Karpas-422 (cell line): ENCODE measurements at regions not wholly inside any gene's neighbourhood (a gene's known extent, or its start where the extent isn't known, plus 50 kb on each side); places are given as distances from the start of the nearest gene placed in this dataset.

ENCODE experiments used
- DNase-seq: peaks from one replicate; pipeline ENCODE4 v3.0.0-alpha.2; 2015
- H2AFZ ChIP-seq: fragments of 200-600 bp; sonication (generic); 2 replicates; pipeline ENCODE4 v1.6.1; 2014; ENCODE audit warnings: antibody characterized with exemption, low read length, mixed read lengths
- H3K27ac ChIP-seq: fragments of 200-600 bp; sonication (generic); 2 replicates; pipeline ENCODE4 v1.5.1; 2014; ENCODE audit warnings: mild to moderate bottlenecking, low read length, moderate library complexity
- H3K27me3 ChIP-seq: fragments of 200-600 bp; sonication (generic); 2 replicates; pipeline ENCODE4 v1.6.1; 2014; ENCODE audit warnings: low read length, mixed read lengths
- H3K36me3 ChIP-seq: fragments of 200-600 bp; sonication (generic); 2 replicates; pipeline ENCODE4 v1.6.1; 2014; ENCODE audit warnings: low read length, mixed read lengths; ENCODE audit not compliant: insufficient read depth
- H3K4me1 ChIP-seq: fragments of 200-600 bp; sonication (generic); 2 replicates; pipeline ENCODE4 v1.6.1; 2014; ENCODE audit warnings: mild to moderate bottlenecking, low read length, mixed read lengths
- H3K4me2 ChIP-seq: fragments of 200-600 bp; sonication (generic); 2 replicates; pipeline ENCODE4 v1.6.1; 2014; ENCODE audit warnings: low read length, low read depth, mild to moderate bottlenecking; ENCODE audit not compliant: poor library complexity, severe bottlenecking
- H3K4me3 ChIP-seq: fragments of 200-600 bp; sonication (generic); 2 replicates; pipeline ENCODE4 v1.5.1; 2014; ENCODE audit warnings: mild to moderate bottlenecking, antibody characterized with exemption, low read length, mixed read lengths
- H3K79me2 ChIP-seq: fragments of 200-600 bp; sonication (generic); 2 replicates; pipeline ENCODE4 v1.6.1; 2014; ENCODE audit warnings: mild to moderate bottlenecking, low read length, mixed read lengths
- H3K9ac ChIP-seq: fragments of 200-600 bp; sonication (generic); 2 replicates; pipeline ENCODE4 v1.6.0; 2014; ENCODE audit warnings: low read length
- H3K9me2 ChIP-seq: fragments of 200-600 bp; sonication (generic), shearing (Covaris generic); replicated peaks from 2 replicates; pipeline ENCODE4 v1.6.0; 2014; ENCODE audit warnings: mild to moderate bottlenecking, low read length, moderate library complexity; ENCODE audit not compliant: insufficient read depth
- H3K9me3 ChIP-seq: fragments of 300-700, 200-600 bp; sonication (generic); 2 replicates; pipeline ENCODE4 v1.6.1; 2014; ENCODE audit warnings: low read length, mixed read lengths
- H4K20me1 ChIP-seq: fragments of 200-600 bp; sonication (generic); 2 replicates; pipeline ENCODE4 v1.6.1; 2014; ENCODE audit warnings: mild to moderate bottlenecking, antibody characterized with exemption, low read length, low read depth; ENCODE audit not compliant: insufficient read depth

DNA sequence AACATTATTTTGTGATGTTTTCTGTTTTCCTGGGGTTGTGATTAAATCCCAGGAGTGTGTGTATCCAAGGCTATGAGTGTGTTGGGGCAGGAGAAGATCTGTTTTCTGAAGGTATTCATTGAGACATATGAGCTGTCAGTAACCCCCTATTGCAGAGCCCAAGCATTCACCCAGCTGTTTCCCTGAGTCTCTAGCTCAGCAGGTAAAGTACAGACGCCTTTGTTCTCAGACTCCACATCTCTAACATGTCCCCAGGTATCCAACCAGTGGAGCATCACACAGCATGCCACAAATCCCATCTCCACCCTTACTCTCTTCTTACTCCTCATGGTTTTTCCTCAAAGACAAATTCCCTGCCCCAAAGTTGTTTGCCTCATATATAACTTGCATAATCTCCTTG, 213.6 kb downstream of the PCDH20 start:
- H3K36me3 ChIP-seq = no peaks in the 10 kb centered on the region
- H3K4me3 ChIP-seq = no peak overlapping the region
- H3K79me2 ChIP-seq = no peaks in the 10 kb centered on the region

DNA sequence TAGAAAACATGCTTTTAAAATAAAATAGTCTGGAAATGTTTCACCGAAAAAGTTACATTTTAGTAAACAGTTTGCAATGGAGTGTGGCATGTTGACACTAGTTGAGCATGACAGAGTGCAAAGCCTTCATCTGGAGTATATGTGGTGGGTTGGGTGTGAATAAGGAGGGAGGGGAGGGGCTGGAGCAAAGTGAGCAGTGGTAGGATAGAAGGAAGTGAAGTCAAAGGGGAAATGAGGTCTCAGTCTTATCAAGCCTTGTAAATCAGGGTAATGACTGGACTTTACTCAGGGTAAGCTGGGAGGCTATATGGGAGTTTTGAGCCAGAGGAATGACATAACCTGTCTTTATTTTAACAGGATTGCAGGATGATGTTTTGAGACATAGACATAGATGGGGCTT, 222.8 kb downstream of the PCDH20 start:
- no peaks in the 10 kb centered on the region for H3K9me2 ChIP-seq
- no peaks in the 10 kb centered on the region for H4K20me1 ChIP-seq
- no peak overlapping the region for H3K4me2 ChIP-seq
- H3K36me3 ChIP-seq = no peaks in the 10 kb centered on the region
- no peaks in the 10 kb centered on the region for H3K79me2 ChIP-seq
- H2AFZ ChIP-seq = no peak overlapping the region
- no peaks in the 10 kb centered on the region for H3K27me3 ChIP-seq
- H3K27ac ChIP-seq = no peak overlapping the region
- DNase-seq = no peak
- H3K9me3 ChIP-seq = no peaks in the 10 kb centered on the region
- no peak overlapping the region for H3K9ac ChIP-seq
- no peaks in the 10 kb centered on the region for H3K4me1 ChIP-seq
- H3K4me3 ChIP-seq = no peak overlapping the region

More for the DNA sequence above, 213.6 kb downstream of the PCDH20 start:
- Histone ChIP-seq H2AFZ (no peak overlapping the region), H3K4me1 (no peaks in the 10 kb centered on the region), H3K9me3 (no peaks in the 10 kb centered on the region), H3K27ac (no peak overlapping the region), H3K9me2 (no peaks in the 10 kb centered on the region), H3K9ac (no peak overlapping the region), H3K4me2 (no peak overlapping the region), H3K27me3 (no peaks in the 10 kb centered on the region), H4K20me1 (no peaks in the 10 kb centered on the region)
- no peak for DNase-seq

DNA sequence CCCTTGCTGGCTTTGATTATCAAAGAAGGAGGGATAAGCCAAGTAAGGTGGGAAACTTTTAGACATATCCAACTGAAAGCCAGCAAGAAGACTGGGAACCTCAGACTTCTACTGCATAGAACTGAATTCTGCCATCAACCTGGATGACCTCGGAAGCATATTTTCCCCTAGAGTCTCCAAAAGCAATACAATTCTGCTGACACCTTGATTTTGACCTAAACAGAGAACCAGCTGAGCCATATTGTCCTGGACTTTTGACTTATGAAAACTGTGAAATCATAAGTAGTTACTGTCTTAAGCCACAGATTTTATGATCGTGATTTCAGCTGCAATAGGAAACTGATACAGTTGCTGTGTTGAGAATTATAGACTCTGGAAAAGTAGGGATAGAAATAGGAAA, 227.6 kb downstream of the PCDH20 start:
- Histone ChIP-seq H3K9me2 (no peaks in the 10 kb centered on the region), H3K27ac (no peak overlapping the region), H4K20me1 (no peaks in the 10 kb centered on the region), H3K36me3 (no peaks in the 10 kb centered on the region), H3K4me1 (no peaks in the 10 kb centered on the region), H3K79me2 (no peaks in the 10 kb centered on the region), H3K9me3 (no peaks in the 10 kb centered on the region), H3K9ac (no peak overlapping the region), H3K4me2 (no peak overlapping the region), H2AFZ (no peak overlapping the region), H3K4me3 (no peak overlapping the region), H3K27me3 (no peaks in the 10 kb centered on the region)
- no peak for DNase-seq

DNA sequence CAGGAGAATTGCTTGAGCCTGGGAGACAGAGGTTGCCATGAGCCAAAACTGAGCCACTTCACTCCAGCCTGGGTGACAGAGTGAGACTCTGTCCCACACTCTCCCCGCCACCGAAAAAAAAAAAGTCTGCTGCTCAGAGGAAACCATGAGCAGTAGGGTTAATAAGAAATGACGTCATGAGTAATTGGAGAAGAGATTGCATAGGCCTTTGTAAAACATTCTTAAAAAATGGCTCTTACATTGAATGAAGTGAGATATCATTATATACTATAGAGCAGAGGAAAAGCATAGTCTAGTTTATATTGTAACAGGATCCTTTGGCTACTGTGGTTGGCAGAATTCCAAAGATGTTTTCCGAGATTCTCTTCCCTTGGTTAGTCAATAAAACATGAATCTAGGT, 228.2 kb downstream of the PCDH20 start:
- Histone ChIP-seq H2AFZ (no peak overlapping the region), H3K36me3 (no peaks in the 10 kb centered on the region), H4K20me1 (no peaks in the 10 kb centered on the region), H3K79me2 (no peaks in the 10 kb centered on the region), H3K9me2 (no peaks in the 10 kb centered on the region), H3K4me1 (no peaks in the 10 kb centered on the region), H3K4me3 (no peak overlapping the region), H3K27ac (no peak overlapping the region), H3K27me3 (no peaks in the 10 kb centered on the region), H3K4me2 (no peak overlapping the region), H3K9ac (no peak overlapping the region), H3K9me3 (no peaks in the 10 kb centered on the region)
- no peak for DNase-seq

DNA sequence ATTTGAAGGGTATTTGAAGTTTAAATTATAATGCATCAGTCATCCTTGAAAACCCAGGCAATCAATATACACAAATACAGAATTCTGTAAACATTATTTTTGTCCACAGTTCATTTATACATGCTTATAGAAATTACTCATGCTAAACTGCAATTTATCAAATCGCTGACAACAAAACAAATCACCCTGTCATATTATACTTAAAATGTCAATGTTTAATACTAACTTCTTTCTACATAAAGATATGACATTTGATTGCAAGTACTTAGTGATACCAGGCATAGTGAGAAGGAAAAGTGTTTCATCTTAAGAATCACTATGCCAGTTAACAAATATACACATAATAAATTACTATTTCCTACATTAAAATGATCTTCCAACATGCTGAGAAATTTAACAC, 232.0 kb downstream of the PCDH20 start:
- Histone ChIP-seq H3K4me3 (no peak overlapping the region), H3K36me3 (no peaks in the 10 kb centered on the region), H3K27ac (no peak overlapping the region), H4K20me1 (no peaks in the 10 kb centered on the region), H3K9me3 (no peaks in the 10 kb centered on the region), H3K27me3 (no peaks in the 10 kb centered on the region), H3K79me2 (no peaks in the 10 kb centered on the region), H3K4me1 (no peaks in the 10 kb centered on the region), H3K4me2 (no peak overlapping the region), H2AFZ (no peak overlapping the region), H3K9me2 (no peaks in the 10 kb centered on the region), H3K9ac (no peak overlapping the region)
- DNase-seq = no peak

DNA sequence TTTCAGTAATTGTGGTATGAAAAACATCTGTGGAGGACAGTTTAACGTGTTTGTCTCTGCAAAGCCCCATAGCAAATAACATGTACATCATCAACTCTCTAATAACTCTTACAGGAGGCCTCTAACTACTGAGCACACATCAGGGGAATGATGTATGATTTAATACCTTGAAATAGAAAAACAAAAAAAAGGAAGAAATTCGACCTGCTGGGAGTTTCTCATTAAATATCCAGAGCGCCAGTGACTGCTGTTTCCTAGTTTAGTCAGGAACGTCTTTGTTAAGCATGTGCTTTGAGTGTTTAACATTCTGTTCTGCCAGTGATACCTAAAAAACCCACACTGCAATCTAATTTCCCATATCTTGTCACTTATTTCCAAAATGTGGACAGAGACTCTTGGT, 235.4 kb downstream of the PCDH20 start:
- H3K4me3 ChIP-seq = no peak overlapping the region
- H4K20me1 ChIP-seq = no peaks in the 10 kb centered on the region
- no peak for DNase-seq
- H3K4me2 ChIP-seq = no peak overlapping the region
- H3K9ac ChIP-seq = no peak overlapping the region
- no peaks in the 10 kb centered on the region for H3K27me3 ChIP-seq
- H3K9me2 ChIP-seq = no peaks in the 10 kb centered on the region
- H3K36me3 ChIP-seq = no peaks in the 10 kb centered on the region
- no peak overlapping the region for H2AFZ ChIP-seq
- no peaks in the 10 kb centered on the region for H3K9me3 ChIP-seq
- H3K27ac ChIP-seq = no peak overlapping the region
- H3K4me1 ChIP-seq = no peaks in the 10 kb centered on the region
- no peaks in the 10 kb centered on the region for H3K79me2 ChIP-seq

DNA sequence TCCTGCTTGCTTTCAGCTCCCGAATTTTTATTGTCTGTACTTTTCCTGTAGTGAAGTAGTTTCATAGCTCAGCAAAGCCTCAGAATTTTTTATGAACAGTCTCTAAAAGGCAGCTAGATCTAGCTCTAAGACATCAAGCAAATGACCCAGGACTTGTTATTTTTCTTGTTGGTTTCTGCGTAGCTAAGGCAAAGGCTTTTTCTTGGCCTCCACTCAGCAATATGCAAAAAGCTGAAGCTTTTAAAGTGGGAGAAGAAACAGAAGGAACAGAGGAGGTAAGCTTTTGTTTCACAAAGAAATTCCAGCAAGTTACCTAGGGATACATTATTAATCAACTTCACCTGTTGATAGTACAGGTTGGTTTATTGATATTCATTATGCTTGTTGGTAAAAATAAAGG, 235.9 kb downstream of the PCDH20 start:
- Histone ChIP-seq H3K79me2 (no peaks in the 10 kb centered on the region), H3K9me3 (no peaks in the 10 kb centered on the region), H4K20me1 (no peaks in the 10 kb centered on the region), H3K27ac (no peak overlapping the region), H3K4me1 (no peaks in the 10 kb centered on the region), H3K36me3 (no peaks in the 10 kb centered on the region), H3K9ac (no peak overlapping the region), H3K27me3 (no peaks in the 10 kb centered on the region), H3K4me2 (no peak overlapping the region), H3K4me3 (no peak overlapping the region), H3K9me2 (no peaks in the 10 kb centered on the region), H2AFZ (no peak overlapping the region)
- no peak for DNase-seq

DNA sequence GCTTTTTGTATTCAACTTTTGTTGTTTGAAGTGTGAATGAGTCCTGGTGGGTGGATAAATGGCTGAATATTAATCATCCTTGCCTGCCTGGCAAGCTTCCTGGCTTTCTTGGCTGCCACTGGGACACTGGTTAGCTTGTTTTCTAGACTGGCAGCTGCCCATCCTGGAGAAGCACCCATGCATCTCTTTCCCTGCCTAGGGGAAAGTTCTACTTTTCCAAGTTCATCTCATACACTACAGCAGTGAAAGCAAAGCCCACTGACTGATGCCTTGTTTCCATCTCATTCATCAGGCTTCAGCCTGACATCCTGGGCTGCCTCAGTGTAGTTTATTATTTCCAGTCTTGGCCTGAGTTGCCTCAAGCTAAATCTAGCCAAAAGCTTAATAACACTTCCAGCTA, 244.8 kb downstream of the PCDH20 start:
- H3K9me3 ChIP-seq = no peaks in the 10 kb centered on the region

DNA sequence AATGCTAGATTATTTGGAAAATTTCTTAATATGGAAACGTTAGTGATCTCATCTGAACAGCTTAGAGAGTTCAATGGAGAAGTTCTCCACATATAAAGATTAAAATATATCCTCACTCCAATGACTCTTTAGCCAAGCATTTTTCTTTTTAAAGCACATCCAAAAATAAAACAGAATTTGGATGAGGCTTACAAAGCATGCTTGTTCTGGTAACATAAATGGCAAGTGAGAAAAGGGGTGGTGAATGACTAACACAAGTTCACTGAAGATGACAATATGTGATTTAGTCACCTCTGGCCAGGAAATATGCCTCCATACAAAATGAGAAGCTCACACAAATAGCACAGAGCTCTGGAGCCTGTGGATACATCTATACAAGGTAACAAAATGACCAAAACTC, 253.0 kb downstream of the PCDH20 start:
- H3K9ac ChIP-seq = no peak overlapping the region
- no peaks in the 10 kb centered on the region for H4K20me1 ChIP-seq
- no peaks in the 10 kb centered on the region for H3K4me1 ChIP-seq
- H3K36me3 ChIP-seq = no peaks in the 10 kb centered on the region
- no peak overlapping the region for H2AFZ ChIP-seq
- H3K79me2 ChIP-seq = no peaks in the 10 kb centered on the region
- H3K27me3 ChIP-seq = no peaks in the 10 kb centered on the region
- no peaks in the 10 kb centered on the region for H3K9me3 ChIP-seq
- no peaks in the 10 kb centered on the region for H3K9me2 ChIP-seq
- no peak overlapping the region for H3K4me2 ChIP-seq
- H3K4me3 ChIP-seq = no peak overlapping the region
- no peak for DNase-seq
- H3K27ac ChIP-seq = no peak overlapping the region

More for the DNA sequence above, 244.8 kb downstream of the PCDH20 start:
- H3K9me2 ChIP-seq = no peaks in the 10 kb centered on the region
- no peak overlapping the region for H3K27ac ChIP-seq
- no peak overlapping the region for H3K9ac ChIP-seq
- H3K27me3 ChIP-seq = no peaks in the 10 kb centered on the region
- H2AFZ ChIP-seq = no peak overlapping the region
- no peaks in the 10 kb centered on the region for H4K20me1 ChIP-seq
- H3K79me2 ChIP-seq = no peaks in the 10 kb centered on the region
- H3K36me3 ChIP-seq = no peaks in the 10 kb centered on the region
- no peak for DNase-seq
- no peak overlapping the region for H3K4me2 ChIP-seq
- no peak overlapping the region for H3K4me3 ChIP-seq
- H3K4me1 ChIP-seq = no peaks in the 10 kb centered on the region
